Nephron progenitor cell (in vitro differentiated cells): ENCODE measurements at regions not wholly inside any gene's neighbourhood (a gene's known extent, or its start where the extent isn't known, plus 50 kb on each side); places are given as distances from the start of the nearest gene placed in this dataset.
A peak's percentile ranks its signal among the peaks of the same experiment; 100 is the strongest.

Experiments
- DNase-seq: peaks from one replicate; pipeline ENCODE4 v3.0.0; 2021
- H3K27ac Mint-ChIP-seq: 2 replicates; pipeline ENCODE4 v1.8.0; 2021; ENCODE audit warnings: mild to moderate bottlenecking, moderate library complexity, mixed read lengths
- H3K27me3 Mint-ChIP-seq: 2 replicates; pipeline ENCODE4 v1.8.0; 2021; ENCODE audit warnings: mild to moderate bottlenecking, low read depth, mixed read lengths; ENCODE audit not compliant: poor library complexity
- H3K36me3 Mint-ChIP-seq: 2 replicates; pipeline ENCODE4 v1.8.0; 2021; ENCODE audit warnings: low read depth, mixed read lengths
- H3K4me1 Mint-ChIP-seq: 2 replicates; pipeline ENCODE4 v1.8.0; 2021; ENCODE audit warnings: mixed read lengths
- H3K4me3 Mint-ChIP-seq: 2 replicates; pipeline ENCODE4 v1.8.0; 2021; ENCODE audit warnings: mild to moderate bottlenecking, moderate library complexity, mixed read lengths
- H3K9me3 Mint-ChIP-seq: 2 replicates; pipeline ENCODE4 v1.8.0; 2021; ENCODE audit warnings: mild to moderate bottlenecking, moderate library complexity, mixed read lengths
- CTCF ChIP-seq: fragments of 200-600 bp; sonication (generic); IDR thresholded peaks from 2 replicates; pipeline ENCODE4 v1.5.0; 2021; ENCODE audit warnings: antibody characterized with exemption

- no peaks in the 10 kb centered on the region for H3K36me3 Mint-ChIP-seq
- no peak for DNase-seq
- no peak overlapping the region for H3K4me3 Mint-ChIP-seq
- no peaks in the 10 kb centered on the region for H3K9me3 Mint-ChIP-seq
- H3K27ac Mint-ChIP-seq, result no peak overlapping the region
- no peaks in the 10 kb centered on the region for H3K27me3 Mint-ChIP-seq
- H3K4me1 Mint-ChIP-seq, result peaks cover 43% of the 10 kb centered on the region
- TF ChIP-seq CTCF, result no peak
These were observed 276.9 kb downstream of the SKAP2 start for GRCh38 chr7:26587536-26587935.

DNA sequence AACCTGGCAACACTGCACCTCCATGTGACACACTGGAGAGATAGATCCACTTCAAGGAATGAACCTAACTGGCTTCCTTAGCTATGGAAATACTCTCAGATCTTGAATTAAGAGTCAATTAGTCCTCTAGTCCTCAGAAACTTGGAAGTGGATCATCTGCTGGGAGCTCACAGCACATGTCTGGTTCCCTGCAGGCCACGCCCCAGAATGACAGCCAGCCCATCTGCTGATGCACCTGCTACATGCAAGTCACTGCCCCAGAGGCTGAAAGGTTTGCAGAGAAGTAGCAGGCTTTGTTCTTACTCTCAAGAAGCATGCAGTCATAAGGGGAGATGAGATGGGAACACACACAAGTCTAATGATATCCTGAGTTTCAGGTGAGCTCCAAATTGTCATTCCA lies 275.9 kb downstream of the SKAP2 start:
- H3K9me3 Mint-ChIP-seq, result no peaks in the 10 kb centered on the region
- no peak overlapping the region for H3K4me3 Mint-ChIP-seq
- H3K36me3 Mint-ChIP-seq, result no peaks in the 10 kb centered on the region
- H3K27me3 Mint-ChIP-seq, result peaks cover 4% of the 10 kb centered on the region
- H3K27ac Mint-ChIP-seq, result no peak overlapping the region
- no peak for DNase-seq
- TF ChIP-seq CTCF, result no peak
- peaks cover 41% of the 10 kb centered on the region for H3K4me1 Mint-ChIP-seq

DNA sequence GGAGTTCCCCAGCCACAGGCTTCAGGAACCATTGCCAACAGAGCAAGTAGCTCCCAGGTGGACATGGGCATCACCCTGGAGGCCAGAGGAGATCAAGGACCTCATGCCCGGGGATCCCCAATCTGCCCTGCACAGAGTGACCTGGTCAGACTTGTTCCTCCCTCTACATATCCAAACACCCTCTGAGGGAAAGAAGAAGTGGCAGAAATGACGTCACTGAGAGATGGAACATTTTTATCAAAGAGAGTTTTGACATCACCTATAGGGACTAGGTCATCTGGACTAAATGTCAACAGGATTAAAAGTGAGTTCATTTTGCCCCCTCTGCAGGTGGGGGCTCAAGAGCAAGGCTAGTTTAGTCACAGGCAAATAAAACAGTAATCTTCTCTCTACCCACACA lies 273.7 kb downstream of the SKAP2 start:
- no peak overlapping the region for H3K4me3 Mint-ChIP-seq
- no peak for TF ChIP-seq CTCF

DNA sequence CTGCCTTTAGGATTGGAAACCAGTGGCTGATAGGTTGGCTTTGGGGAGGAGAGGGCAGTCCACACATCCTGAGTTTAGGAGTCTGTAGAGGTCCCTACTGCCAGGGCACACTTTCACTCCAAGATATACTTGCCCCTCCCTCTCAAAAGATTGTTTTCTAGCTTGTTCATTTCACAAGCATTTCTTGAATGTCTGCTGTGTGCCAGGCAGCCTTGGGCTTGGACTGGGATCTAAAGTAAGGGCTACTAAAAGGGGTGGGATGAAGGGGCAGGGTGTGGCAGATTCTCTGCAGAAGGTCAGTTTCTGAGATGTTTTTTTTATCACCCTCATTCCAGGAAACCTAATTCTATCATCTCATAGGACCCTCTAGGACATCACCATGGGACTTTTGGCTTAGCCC lies 272.4 kb downstream of the SKAP2 start:
- peaks cover 8% of the 10 kb centered on the region for H3K27me3 Mint-ChIP-seq
- TF ChIP-seq CTCF, result no peak
- H3K4me3 Mint-ChIP-seq, result no peak overlapping the region
- peaks cover 44% of the 10 kb centered on the region for H3K4me1 Mint-ChIP-seq
- H3K9me3 Mint-ChIP-seq, result no peaks in the 10 kb centered on the region
- no peaks in the 10 kb centered on the region for H3K36me3 Mint-ChIP-seq
- no peak for DNase-seq
- H3K27ac Mint-ChIP-seq, result no peak overlapping the region

More for the DNA sequence above, 273.7 kb downstream of the SKAP2 start:
- H3K27me3 Mint-ChIP-seq, result peaks cover 8% of the 10 kb centered on the region
- no peak overlapping the region for H3K27ac Mint-ChIP-seq
- peaks cover 43% of the 10 kb centered on the region for H3K4me1 Mint-ChIP-seq
- H3K9me3 Mint-ChIP-seq, result no peaks in the 10 kb centered on the region
- DNase-seq, result no peak
- no peaks in the 10 kb centered on the region for H3K36me3 Mint-ChIP-seq

DNA sequence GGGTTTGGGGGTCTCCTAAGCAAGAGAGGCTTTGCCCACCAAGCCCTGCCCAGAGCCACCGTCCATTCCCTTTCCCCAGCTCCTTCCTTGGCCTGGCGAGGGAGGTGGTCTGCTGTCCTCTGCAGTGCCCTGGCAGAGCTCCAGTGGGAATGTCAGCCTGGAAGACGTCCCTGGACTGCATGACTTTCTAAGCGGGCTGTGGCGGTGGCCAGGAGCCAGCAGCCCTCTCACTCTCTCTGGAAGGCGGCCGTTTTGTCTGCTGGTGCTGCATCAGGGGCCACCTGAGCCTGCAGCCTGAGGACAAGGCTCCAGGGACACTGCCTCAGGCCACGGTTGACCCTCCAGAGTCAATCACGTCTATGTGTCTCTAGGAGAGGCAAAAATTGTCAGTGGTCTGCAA lies 271.0 kb downstream of the SKAP2 start:
- Mint-ChIP-seq H3K4me3 (no peak overlapping the region), H3K9me3 (no peaks in the 10 kb centered on the region), H3K27ac (peak overlapping the region; percentile 72), H3K36me3 (no peaks in the 10 kb centered on the region), H3K27me3 (peaks cover 8% of the 10 kb centered on the region), H3K4me1 (peaks cover 44% of the 10 kb centered on the region)
- no peak for TF ChIP-seq CTCF
- no peak for DNase-seq

DNA sequence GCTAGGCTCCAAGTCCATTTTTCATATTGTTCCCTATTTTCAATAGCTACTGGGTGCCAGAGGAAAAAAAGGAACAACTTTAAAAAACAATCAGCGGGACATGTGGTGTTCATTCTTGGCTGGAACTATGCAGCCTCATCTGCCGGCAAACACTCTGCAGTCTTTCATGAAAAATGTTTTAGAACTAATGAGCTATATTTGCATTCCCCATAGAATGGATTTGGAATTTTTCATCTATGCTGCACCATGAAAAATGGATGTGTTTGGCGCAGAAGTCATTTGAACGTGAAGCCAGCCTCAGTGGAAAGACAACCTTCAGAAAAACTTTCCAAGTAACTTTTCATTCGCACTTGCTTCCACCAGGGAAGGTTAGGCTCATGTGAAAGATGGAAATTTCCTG lies 270.5 kb downstream of the SKAP2 start:
- no peaks in the 10 kb centered on the region for H3K36me3 Mint-ChIP-seq
- H3K27ac Mint-ChIP-seq, result peak overlapping the region; percentile 72
- no peak for TF ChIP-seq CTCF
- H3K4me1 Mint-ChIP-seq, result peaks cover 49% of the 10 kb centered on the region
- no peak overlapping the region for H3K4me3 Mint-ChIP-seq
- H3K27me3 Mint-ChIP-seq, result peaks cover 8% of the 10 kb centered on the region
- no peak for DNase-seq
- H3K9me3 Mint-ChIP-seq, result no peaks in the 10 kb centered on the region
